ENCODE measurements at regions not wholly inside any gene's neighbourhood (a gene's known extent, or its start where the extent isn't known, plus 50 kb on each side); places are given as distances from the start of the nearest gene placed in this dataset.

DNA sequence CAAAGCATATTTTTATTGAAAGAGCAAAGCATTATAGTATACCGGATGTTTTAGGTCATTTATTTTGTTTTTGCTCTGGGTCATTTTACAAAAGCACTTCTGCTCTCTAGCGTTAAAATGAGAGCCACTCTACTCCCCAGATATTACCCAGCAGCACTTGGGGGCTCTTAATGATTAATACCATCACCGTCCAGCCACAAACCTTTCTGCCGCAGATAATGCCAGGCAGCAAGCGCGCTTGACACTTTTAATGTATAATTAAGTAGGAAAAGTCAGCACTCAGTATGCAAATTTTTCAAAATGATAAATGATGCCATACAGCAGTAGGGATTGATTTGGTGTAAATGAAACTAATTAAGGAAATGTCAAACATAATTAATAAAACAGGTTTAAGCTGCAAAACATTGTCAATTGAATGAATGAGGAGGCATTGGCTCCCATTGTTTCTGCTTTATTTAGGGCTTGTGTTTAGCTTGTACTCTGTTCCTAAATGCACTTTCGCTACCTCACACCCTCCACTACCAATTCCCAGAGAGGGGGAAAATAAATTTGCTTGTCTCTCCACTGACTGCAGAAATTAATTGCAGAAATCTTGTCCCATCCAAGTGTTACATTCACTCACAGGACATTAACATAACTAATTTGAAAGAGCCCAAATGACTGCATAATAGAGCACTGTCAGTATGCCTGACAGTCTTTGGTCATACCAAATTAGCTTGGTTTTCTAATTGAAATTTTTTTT, 358.8 kb upstream of the ARRDC3 start:
- DNase-seq: no peak

DNA sequence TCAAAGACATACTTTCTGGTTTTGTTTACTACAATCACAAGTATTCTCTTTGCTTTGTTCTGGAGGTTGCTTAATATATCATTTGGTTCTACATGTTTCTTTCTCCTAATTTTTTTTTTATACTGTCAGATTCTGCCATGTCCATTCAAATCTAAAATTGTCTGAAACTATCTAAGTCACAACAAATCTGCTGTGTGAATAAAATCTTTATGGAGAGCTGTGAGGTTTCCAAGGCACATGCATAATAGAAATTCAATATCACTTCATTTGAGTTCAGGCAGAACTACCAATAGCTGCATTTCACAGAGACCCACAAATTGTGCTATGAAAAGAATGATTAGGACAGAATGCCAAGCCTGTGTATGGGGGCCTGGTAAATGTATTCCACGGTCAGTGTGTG, 346.9 kb upstream of the ARRDC3 start:
- DNase-seq: no peak

DNA sequence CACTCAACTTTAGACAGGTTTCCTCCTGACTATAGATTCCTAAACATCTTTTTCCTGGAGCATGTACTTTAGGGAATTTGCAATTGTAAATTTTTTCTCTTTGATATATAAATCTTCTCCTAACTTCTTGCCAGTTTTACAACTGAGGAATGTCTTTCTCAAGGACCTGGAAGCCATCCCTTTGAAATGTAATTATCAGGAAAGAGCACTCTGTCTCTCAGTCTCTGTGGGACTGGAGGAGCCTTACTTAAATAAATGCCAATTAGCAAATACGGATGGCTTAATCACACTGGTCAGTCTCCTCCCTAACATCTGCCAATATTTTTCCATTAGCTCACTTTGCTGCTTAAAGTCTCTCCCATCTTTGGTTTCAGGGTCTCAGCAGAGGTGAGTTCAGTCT, 344.3 kb upstream of the ARRDC3 start:
- no peak for DNase-seq

- DNase-seq: no peak
Measured at GRCh38 chr5:91722736-91723467, 339.8 kb upstream of the ARRDC3 start.

GRCh38 chr5:91712718-91713117, 329.6 kb upstream of the ARRDC3 start:
- no peak for DNase-seq

DNA sequence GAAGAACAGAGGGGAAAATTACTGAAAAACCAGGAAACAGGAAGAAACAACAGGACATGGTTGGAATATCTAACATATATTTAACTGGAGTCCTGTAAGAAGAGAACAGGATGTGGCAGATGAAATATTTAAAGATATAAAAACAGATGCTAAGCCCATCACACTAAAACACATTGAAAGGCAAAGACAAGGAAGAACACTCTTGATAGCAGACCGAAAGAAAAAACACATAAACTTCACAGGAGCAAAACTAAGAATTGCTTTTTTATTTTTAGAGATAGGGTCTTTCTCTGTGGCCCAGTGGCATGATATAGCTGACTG, 324.4 kb upstream of the ARRDC3 start:
- no peak for DNase-seq

GRCh38 chr5:91706785-91707520, 323.8 kb upstream of the ARRDC3 start:
- DNase-seq: peak; percentile 7

GRCh38 chr5:91703128-91703527, 320.0 kb upstream of the ARRDC3 start:
- DNase-seq: no peak

- DNase-seq: no peak
Measured at GRCh38 chr5:91699429-91699828, 316.3 kb upstream of the ARRDC3 start.

- no peak for DNase-seq
Measured at GRCh38 chr5:91691592-91691991, 308.5 kb upstream of the ARRDC3 start.

DNA sequence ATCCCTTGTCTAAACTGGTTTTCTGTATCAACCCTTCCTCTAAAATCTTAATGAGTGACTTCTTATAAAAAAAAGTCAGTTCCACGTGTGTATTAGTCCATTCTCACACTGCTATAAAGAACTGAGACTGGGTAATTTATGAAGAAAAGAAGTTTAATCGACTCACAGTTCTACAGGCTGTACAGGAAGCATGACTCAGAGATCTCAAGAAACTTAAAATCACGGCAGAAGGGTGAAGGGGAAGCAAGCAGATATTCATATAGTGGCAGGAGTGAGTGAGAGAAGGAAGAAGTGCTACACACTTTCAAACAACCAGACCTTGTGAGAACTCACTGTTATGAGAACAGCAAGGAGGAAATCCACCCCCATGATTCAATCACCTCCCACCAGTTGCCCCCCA, 307.8 kb upstream of the ARRDC3 start:
- DNase-seq: no peak

DNA sequence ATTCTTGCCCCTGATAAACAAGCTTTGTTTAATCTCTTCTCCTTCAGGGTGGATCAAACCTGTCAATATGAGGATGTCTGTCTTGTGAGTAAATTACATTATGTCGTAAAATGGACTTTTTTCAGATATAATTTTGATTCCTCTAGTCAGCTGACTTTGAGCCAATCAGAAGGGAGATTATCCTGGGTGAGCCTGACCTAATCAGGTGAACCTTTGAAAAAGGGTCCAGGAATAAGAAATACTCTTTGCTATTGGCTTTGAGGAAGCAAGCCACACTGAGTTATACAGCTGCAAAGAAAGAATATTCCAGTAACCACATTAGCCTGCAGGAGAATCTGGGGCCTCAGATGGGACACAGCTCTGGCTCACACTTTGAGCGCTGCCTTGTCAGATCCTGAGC, 304.3 kb upstream of the ARRDC3 start:
- no peak for DNase-seq

GRCh38 chr5:91684625-91685024, 301.5 kb upstream of the ARRDC3 start:
- DNase-seq: no peak

- DNase-seq: no peak
Measured at GRCh38 chr5:91670563-91670962, 287.4 kb upstream of the ARRDC3 start.

DNA sequence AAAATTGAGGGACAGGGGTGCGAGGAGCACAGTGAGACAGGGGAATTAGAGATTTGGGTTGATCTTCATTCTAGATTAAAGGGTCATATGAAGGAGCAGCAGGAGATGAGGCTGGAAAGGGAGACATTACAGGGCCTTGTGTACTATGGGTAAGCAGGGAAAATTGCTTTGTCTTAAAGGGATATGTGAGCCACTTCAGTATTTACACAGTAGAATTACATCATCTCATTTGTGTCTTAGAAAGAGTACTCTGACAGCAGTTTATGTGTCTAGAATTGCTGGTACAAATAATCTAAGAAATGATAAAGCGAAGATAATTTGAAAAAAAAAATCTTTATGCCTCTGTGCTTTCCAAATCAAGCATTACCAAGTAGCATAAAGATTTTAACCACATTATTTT, 287.0 kb upstream of the ARRDC3 start:
- no peak for DNase-seq

GRCh38 chr5:91668261-91668660, 285.1 kb upstream of the ARRDC3 start:
- no peak for DNase-seq

DNA sequence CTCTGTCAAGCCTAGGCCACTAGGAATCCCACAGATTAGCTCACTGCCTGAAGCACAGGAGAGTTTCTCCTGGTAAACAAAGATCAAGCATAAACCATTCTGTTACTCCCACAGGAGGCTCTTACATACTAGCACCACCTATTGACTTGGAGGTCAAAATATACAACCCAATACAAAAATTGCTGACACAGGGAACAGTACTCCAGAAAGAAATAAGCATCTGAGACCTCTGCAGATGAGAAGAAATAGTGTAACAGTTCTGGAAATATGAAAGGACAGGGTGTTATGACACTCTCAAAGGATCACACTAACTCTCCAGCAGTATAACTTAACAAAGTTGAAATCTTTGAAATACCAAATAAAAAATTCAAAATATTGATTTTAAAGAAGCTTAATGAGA, 269.6 kb upstream of the ARRDC3 start:
- no peak for DNase-seq

DNA sequence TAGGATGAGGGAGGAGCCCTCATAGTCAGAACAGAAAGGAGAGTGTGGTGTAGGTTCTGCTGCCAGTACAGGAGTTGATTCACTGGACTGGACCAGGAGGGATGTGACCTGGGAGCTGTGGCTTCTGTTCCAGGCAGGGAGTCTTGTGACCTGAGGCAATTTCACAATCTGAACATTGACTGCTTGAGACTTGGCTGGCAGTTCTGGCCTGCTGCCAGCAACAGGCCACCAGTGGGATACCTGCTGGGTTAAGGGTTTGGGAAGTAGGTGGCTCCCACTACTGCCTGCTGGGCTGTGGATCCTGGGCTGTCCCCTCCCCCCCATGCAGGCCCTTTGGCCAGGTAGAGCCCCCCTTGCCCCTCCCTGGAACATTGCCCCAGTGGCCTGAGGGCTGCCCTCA, 268.6 kb upstream of the ARRDC3 start:
- DNase-seq: no peak

- DNase-seq: no peak
Measured at GRCh38 chr5:91645347-91645746, 262.2 kb upstream of the ARRDC3 start.

DNA sequence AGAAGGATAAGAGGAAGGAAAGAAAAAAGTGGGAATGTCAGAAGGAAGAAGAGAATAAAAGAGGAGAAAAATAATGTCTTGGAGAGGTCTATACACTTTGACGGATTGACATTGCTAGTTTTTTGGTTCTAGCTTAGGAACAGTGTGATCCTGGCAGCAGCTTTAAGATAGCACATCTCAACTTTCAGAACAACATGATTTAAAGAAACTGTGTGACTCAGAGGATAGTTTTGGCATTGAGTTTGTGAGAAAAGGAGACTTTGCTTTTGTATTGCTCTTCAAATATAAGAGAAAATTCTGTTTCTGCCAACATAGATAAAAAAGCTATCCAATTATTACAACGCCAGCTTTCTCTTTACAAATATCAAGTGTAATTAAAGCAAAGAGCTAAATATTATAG, 260.7 kb upstream of the ARRDC3 start:
- DNase-seq: peak; percentile 2

GRCh38 chr5:91642581-91642980, 259.5 kb upstream of the ARRDC3 start:
- DNase-seq: no peak

DNA sequence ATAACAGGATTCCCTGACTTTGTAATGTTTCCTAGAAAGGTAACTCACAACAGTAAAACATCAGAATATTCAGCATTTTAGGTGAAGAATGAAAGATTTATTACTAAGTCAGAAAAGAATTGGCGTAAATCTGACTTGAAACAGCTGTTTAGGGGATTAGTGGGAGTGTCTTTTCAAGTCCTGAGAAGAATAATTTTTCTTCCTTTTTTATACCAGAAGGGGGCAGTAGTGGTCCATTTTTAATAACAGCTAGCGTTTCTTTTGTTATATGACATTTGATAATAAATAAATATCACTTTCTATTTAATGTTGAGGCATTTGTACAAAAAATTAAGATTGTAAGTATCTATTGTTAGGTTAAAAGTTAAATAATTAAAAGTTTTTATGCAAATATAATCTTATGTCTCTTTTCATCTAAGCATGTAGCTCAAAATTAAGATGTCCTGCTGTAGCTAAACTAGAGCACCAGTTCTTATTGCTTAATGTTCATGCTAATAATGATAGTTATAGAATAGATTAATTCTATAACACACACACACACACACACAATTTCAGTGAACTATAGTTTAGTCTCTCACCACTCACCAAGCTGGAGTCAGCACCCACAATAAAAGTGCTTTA, 258.7 kb upstream of the ARRDC3 start:
- peak; percentile 57 for DNase-seq

- DNase-seq: no peak
Measured at GRCh38 chr5:91639744-91640143, 256.6 kb upstream of the ARRDC3 start.

- no peak for DNase-seq
Measured at GRCh38 chr5:91638010-91638409, 254.9 kb upstream of the ARRDC3 start.

All from fibroblast of upper back skin (primary cell).